NCI-H2227 (cell line): ENCODE measurements at regions not wholly inside any gene's neighbourhood (a gene's known extent, or its start where the extent isn't known, plus 50 kb on each side); places are given as distances from the start of the nearest gene placed in this dataset.
"Not testable (repeated sequence)": the region's sequence is repeated elsewhere in the genome, so short reads cannot be mapped to it uniquely, and the experiment has no call there.

Source experiments
- DNase-seq: peaks from one replicate; lab custom pipeline; 2025; ENCODE audit not compliant: unreplicated experiment; lab: John Stamatoyannopoulos, UW

- DNase-seq, result no peak
Measured at GRCh38 chr21:16115461-16115860, 385.7 kb downstream of the USP25 start.

GRCh38 chr21:16116069-16116468 lies 386.3 kb downstream of the USP25 start:
- DNase-seq, result no peak

- DNase-seq, result no peak
Measured at GRCh38 chr21:16116798-16117197, 387.0 kb downstream of the USP25 start.

GRCh38 chr21:16117331-16117730 lies 387.5 kb downstream of the USP25 start:
- no peak for DNase-seq

- no peak for DNase-seq
Measured at GRCh38 chr21:16117851-16118590, 388.2 kb downstream of the USP25 start.

GRCh38 chr21:16124378-16125138 lies 394.8 kb downstream of the USP25 start:
- no peak for DNase-seq

GRCh38 chr21:16125274-16125673 lies 395.5 kb downstream of the USP25 start:
- DNase-seq, result no peak

- DNase-seq, result not testable (repeated sequence)
Measured at GRCh38 chr21:16132453-16132852, 402.7 kb downstream of the USP25 start.

GRCh38 chr21:16133248-16133647 lies 403.5 kb downstream of the USP25 start:
- no peak for DNase-seq

- DNase-seq, result no peak
Measured at GRCh38 chr21:16134134-16134533, 404.4 kb downstream of the USP25 start.

GRCh38 chr21:16137106-16137505 lies 407.3 kb downstream of the USP25 start:
- no peak for DNase-seq

- DNase-seq, result no peak
Measured at GRCh38 chr21:16145052-16145451, 415.3 kb downstream of the USP25 start.

GRCh38 chr21:16145479-16145878 lies 415.7 kb downstream of the USP25 start:
- no peak for DNase-seq

GRCh38 chr21:16154321-16154720 lies 424.5 kb downstream of the USP25 start:
- DNase-seq, result no peak

GRCh38 chr21:16154951-16155635 lies 425.3 kb downstream of the USP25 start:
- DNase-seq, result no peak

- DNase-seq, result no peak
Measured at GRCh38 chr21:16156841-16157489, 427.2 kb downstream of the USP25 start.

GRCh38 chr21:16159213-16159970 lies 429.6 kb downstream of the USP25 start:
- DNase-seq, result no peak

- no peak for DNase-seq
Measured at GRCh38 chr21:16159971-16160350, 430.2 kb downstream of the USP25 start.

- DNase-seq, result no peak
Measured at GRCh38 chr21:16162953-16163352, 433.2 kb downstream of the USP25 start.

GRCh38 chr21:16169102-16169511 lies 439.3 kb downstream of the USP25 start:
- no peak for DNase-seq

GRCh38 chr21:16169779-16170178 lies 440.0 kb downstream of the USP25 start:
- DNase-seq, result no peak
